ENCODE measurements at regions not wholly inside any gene's neighbourhood (a gene's known extent, or its start where the extent isn't known, plus 50 kb on each side); places are given as distances from the start of the nearest gene placed in this dataset.

DNA sequence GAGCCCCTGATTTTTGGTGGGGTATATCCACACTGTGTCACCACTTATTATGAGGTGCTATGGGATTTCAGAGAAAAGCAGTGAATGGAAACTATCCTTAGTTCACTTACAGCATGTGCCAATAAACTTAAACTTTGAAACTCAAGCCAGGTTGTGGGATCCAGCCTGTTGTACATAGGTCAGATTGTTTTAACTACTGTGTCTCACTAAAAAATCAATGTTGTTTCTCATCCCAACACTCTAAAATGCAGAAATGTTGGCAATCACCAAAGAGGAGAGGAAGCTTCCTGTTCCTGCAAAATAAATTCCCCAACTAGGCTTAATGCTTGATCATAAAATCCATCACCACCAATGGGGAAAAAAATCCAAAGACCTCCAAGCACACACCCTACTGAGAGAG, 173.7 kb upstream of the ONECUT1 start:
- no peak for TF ChIP-seq CTCF (IDR thresholded peaks at IDR 0.05; ENCODE audit: low read length)
- no peak for TF ChIP-seq EZH2 (optimal IDR thresholded peaks at IDR 0.05; ENCODE audit: low read depth, low read length)

All from MM.1S (cell line).